A673 (cell line): ENCODE measurements at regions not wholly inside any gene's neighbourhood (a gene's known extent, or its start where the extent isn't known, plus 50 kb on each side); places are given as distances from the start of the nearest gene placed in this dataset.

Experiments used
- BruUV-seq: library from RNA; stranded (reverse); fragments of 400-500 nt; replicated peaks from 2 replicates; lab custom pipeline; 2021; lab: Mats Ljungman, UMichigan
- CTCF ChIA-PET: fragments of 300-600 bp; sonication (Branson Sonifier 250); formaldehyde crosslinking; loops from one replicate; lab custom pipeline; 2022; ENCODE audit warnings: antibody characterized with exemption; lab: Charles Lee
- POLR2A ChIA-PET: fragments of 300-600 bp; sonication (Branson Sonifier 250); formaldehyde crosslinking; loops from one replicate; lab custom pipeline; 2022; ENCODE audit warnings: antibody characterized with exemption; ENCODE audit not compliant: low non-redundant PET; lab: Charles Lee
- DNase-seq: peaks from one replicate; pipeline ENCODE4 v3.0.0-alpha.2; 2015; ENCODE audit warnings: low spot score
- H3K27ac ChIP-seq: fragments of 200-600 bp; sonication (generic); 2 replicates; pipeline ENCODE4 v1.5.1; 2016; ENCODE audit warnings: mixed run types, low read depth, mild to moderate bottlenecking, mixed read lengths, antibody characterized with exemption, low read length; ENCODE audit not compliant: poor library complexity, severe bottlenecking
- H3K27me3 ChIP-seq: fragments of 200-600 bp; sonication (generic); replicated peaks from 2 replicates; pipeline ENCODE4 v1.6.1; 2017; ENCODE audit warnings: mixed run types, low read depth, mild to moderate bottlenecking, mixed read lengths, antibody characterized with exemption, low read length; ENCODE audit not compliant: insufficient read depth, poor library complexity
- H3K36me3 ChIP-seq: fragments of 200-600 bp; sonication (generic); 2 replicates; pipeline ENCODE4 v1.6.1; 2016; ENCODE audit warnings: mixed run types, mild to moderate bottlenecking, mixed read lengths, antibody characterized with exemption, low read length; ENCODE audit not compliant: insufficient read depth, poor library complexity, severe bottlenecking
- H3K4me1 ChIP-seq: fragments of 200-600 bp; sonication (generic); 2 replicates; pipeline ENCODE4 v1.6.1; 2017; ENCODE audit warnings: mixed run types, mild to moderate bottlenecking, mixed read lengths, antibody characterized with exemption, low read length; ENCODE audit not compliant: insufficient read depth, poor library complexity, severe bottlenecking
- H3K4me3 ChIP-seq: fragments of 200-600 bp; sonication (generic); 2 replicates; pipeline ENCODE4 v1.5.1; 2016; ENCODE audit warnings: low read depth, mixed run types, mild to moderate bottlenecking, mixed read lengths, low read length; ENCODE audit not compliant: poor library complexity, severe bottlenecking
- H3K9me3 ChIP-seq: fragments of 200-600 bp; sonication (generic); 2 replicates; pipeline ENCODE4 v1.6.1; 2016; ENCODE audit warnings: mixed run types, low read depth, mild to moderate bottlenecking, mixed read lengths, antibody characterized with exemption, low read length; ENCODE audit not compliant: poor library complexity, severe bottlenecking
- EZH2 ChIP-seq: fragments of 200-600 bp; sonication (generic); IDR thresholded peaks from 2 replicates; pipeline ENCODE4 v1.6.1; 2017; ENCODE audit warnings: borderline replicate concordance, low read depth, mild to moderate bottlenecking, mixed read lengths, antibody characterized with exemption, low read length; ENCODE audit not compliant: poor library complexity, severe bottlenecking
- intact Hi-C: fragments of 100-400 bp; cut with micrococcal nuclease; formaldehyde crosslinking; loops from one replicate; pipeline ENCODE4 v1.10.0; 2022; ENCODE audit not compliant: unreplicated experiment
- TF ChIP-seq, protein P1 (sequence below): fragments of 300-800, 200-600 bp; sonication (generic); conservative IDR thresholded peaks from 2 replicates; pipeline ENCODE4 v1.5.1; 2017; ENCODE audit warnings: low read depth, mild to moderate bottlenecking, antibody characterized with exemption, low read length, moderate library complexity, mixed read lengths

GRCh38 chr6:123715006-123715863, 78.5 kb upstream of the TRDN start:
- H3K27me3 ChIP-seq: no peaks in the 10 kb centered on the region
- BruUV-seq: no TSS peak
- peaks cover 5% of the 10 kb centered on the region for H3K9me3 ChIP-seq
- peak overlapping the region; percentile 71 for H3K27ac ChIP-seq
- peak; percentile 81 for DNase-seq
- no peaks in the 10 kb centered on the region for H3K36me3 ChIP-seq
- intact Hi-C loops: loop anchor here (1.0 to 10.0 kb wide), 4 partner anchors 224 to 980 kb away; no protein-coding TSS in a partner anchor
- ChIA-PET POLR2A (no interaction called here), CTCF (interaction anchor here (0.5 to 1.6 kb wide), 9 partner anchors 74 to 1081 kb away, joined by 3 to 23 read pairs (median 3); no protein-coding TSS in a partner anchor)
- no peak overlapping the region for H3K4me3 ChIP-seq
- H3K4me1 ChIP-seq: peaks cover 29% of the 10 kb centered on the region
- TF ChIP-seq EZH2: no peak
- TF ChIP-seq, protein P1, sequence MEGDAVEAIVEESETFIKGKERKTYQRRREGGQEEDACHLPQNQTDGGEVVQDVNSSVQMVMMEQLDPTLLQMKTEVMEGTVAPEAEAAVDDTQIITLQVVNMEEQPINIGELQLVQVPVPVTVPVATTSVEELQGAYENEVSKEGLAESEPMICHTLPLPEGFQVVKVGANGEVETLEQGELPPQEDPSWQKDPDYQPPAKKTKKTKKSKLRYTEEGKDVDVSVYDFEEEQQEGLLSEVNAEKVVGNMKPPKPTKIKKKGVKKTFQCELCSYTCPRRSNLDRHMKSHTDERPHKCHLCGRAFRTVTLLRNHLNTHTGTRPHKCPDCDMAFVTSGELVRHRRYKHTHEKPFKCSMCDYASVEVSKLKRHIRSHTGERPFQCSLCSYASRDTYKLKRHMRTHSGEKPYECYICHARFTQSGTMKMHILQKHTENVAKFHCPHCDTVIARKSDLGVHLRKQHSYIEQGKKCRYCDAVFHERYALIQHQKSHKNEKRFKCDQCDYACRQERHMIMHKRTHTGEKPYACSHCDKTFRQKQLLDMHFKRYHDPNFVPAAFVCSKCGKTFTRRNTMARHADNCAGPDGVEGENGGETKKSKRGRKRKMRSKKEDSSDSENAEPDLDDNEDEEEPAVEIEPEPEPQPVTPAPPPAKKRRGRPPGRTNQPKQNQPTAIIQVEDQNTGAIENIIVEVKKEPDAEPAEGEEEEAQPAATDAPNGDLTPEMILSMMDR: peak; percentile 77

- Histone ChIP-seq H3K4me3 (no peak overlapping the region), H3K9me3 (no peaks in the 10 kb centered on the region), H3K27ac (no peak overlapping the region), H3K36me3 (no peaks in the 10 kb centered on the region), H3K27me3 (no peaks in the 10 kb centered on the region), H3K4me1 (peaks cover 29% of the 10 kb centered on the region)
- no TSS peak for BruUV-seq
- no peak for DNase-seq
- intact Hi-C loops: loop anchor here (10.0 kb wide), 1 partner anchor 978 kb away; no protein-coding TSS in a partner anchor
- CTCF ChIA-PET: no interaction called here
- POLR2A ChIA-PET: no interaction called here
- TF ChIP-seq, protein P1: no peak
- TF ChIP-seq EZH2: no peak
These were observed 76.1 kb upstream of the TRDN start for GRCh38 chr6:123712831-123713230.

DNA sequence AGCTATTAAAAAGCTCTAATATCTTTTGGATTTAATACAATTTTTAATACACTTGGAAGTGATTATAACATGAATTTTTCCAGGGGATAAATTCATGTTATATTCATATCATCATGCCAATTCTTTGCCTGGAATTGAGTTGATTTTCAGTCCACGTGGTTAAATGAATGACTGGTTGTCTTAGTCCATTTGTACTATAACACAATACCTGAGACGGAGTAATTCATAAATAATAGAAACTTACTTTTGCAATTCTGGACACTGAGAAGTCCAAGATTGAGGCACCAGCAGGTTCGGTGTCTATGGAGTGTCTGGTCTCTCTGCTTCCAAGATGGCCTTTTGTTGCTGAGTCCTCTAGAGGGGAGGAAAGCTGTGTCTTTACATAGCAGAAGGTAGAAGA, 66.2 kb upstream of the TRDN start:
- Histone ChIP-seq H3K4me1 (no peaks in the 10 kb centered on the region), H3K36me3 (no peaks in the 10 kb centered on the region), H3K4me3 (no peak overlapping the region), H3K9me3 (no peaks in the 10 kb centered on the region), H3K27ac (no peak overlapping the region), H3K27me3 (no peaks in the 10 kb centered on the region)
- no TSS peak for BruUV-seq
- CTCF ChIA-PET: no interaction called here
- intact Hi-C loops: no loop called here
- TF ChIP-seq, protein P1: no peak
- no peak for TF ChIP-seq EZH2
- POLR2A ChIA-PET: no interaction called here
- DNase-seq: no peak
